T-helper 2 cell treated with Interferon-gamma antibody and Interleukin-4, amounts not matched to agents 5 μg/mL and 100 μg/mL, for 36 hours (primary cell): ENCODE measurements at regions not wholly inside any gene's neighbourhood (a gene's known extent, or its start where the extent isn't known, plus 50 kb on each side); places are given as distances from the start of the nearest gene placed in this dataset.

Source experiments
- DNase-seq: peaks from one replicate; pipeline ENCODE4 v3.0.0; 2021; ENCODE audit warnings: low spot score
- H3K27ac Mint-ChIP-seq: one replicate; pipeline ENCODE4 v1.8.0; 2021; ENCODE audit warnings: mild to moderate bottlenecking, mixed read lengths
- H3K27me3 Mint-ChIP-seq: one replicate; pipeline ENCODE4 v1.8.0; 2021; ENCODE audit warnings: low read depth, mixed read lengths
- H3K36me3 Mint-ChIP-seq: one replicate; pipeline ENCODE4 v1.8.0; 2021; ENCODE audit warnings: low read depth, mixed read lengths
- H3K4me1 Mint-ChIP-seq: one replicate; pipeline ENCODE4 v1.8.0; 2021; ENCODE audit warnings: low read depth, mixed read lengths
- H3K4me3 Mint-ChIP-seq: one replicate; pipeline ENCODE4 v1.8.0; 2022; ENCODE audit warnings: mild to moderate bottlenecking, moderate library complexity, mixed read lengths
- H3K9me3 Mint-ChIP-seq: one replicate; pipeline ENCODE4 v1.8.0; 2021; ENCODE audit warnings: mixed read lengths

DNA sequence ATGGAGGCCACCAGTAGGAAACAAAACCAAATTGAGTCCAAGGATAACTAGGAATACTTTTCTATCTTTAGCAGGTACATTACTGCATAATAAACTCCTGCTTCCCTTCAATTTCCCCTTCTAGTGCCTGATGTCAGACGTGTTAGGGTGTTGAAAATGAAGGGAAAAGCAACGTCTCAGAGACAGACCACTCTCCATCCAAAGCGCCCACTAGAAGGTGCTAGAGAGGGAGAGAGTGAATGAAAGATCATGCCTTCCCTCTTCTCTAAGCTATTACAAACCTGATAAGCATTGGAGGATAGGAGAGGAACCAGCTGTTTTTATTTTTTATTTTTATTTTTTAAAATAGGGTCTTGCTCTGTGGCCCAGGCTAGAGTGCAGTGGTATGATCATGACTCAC lies 64.1 kb downstream of the ZNF641 start:
- peaks cover 6% of the 10 kb centered on the region for H3K27me3 Mint-ChIP-seq
- DNase-seq = no peak
- H3K36me3 Mint-ChIP-seq = no peaks in the 10 kb centered on the region
- H3K4me3 Mint-ChIP-seq = no peak overlapping the region
- H3K4me1 Mint-ChIP-seq = peaks cover 6% of the 10 kb centered on the region
- peak overlapping the region; percentile 10 for H3K27ac Mint-ChIP-seq
- peaks cover 12% of the 10 kb centered on the region for H3K9me3 Mint-ChIP-seq

DNA sequence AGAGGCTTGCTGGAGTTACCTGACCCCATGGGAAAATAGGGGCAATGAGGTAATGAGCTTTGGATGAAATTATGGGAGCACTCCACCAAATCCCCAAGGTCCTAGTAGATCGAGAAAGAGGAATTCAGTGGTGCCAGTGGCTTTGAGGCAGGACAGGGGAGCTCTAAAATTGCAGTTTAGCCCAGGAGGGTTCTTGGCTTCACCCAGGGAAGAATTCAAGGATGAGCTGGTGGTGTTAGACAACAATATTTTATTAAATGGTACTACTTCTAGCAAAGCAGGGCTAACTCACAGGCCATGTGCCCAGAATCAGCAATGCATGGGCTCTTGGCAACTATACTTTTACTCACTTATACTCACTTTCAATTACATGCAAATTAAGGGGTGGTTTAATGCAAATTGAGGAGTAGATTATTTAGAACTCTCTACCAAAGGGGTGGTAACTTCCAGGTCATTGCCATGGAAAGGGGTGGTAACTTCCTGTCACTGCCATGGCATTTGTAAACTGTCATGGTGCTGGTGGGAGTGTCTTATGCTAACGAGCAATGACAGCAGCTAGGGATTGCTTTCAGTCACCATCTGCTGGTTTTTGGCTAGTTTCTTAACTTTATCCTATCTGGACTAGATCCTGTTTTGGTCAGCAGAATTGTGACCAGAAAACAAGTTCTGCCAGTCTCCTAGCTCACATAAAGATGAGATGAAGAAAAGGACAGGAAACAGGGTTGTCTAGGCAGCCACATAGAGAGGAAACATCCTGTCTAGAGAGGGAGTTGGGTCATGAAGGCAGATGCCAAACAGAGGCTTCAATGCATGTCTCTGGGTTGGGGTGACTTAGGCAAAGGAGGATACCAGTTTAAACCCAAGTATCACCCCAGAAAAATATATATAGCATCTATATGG lies 64.7 kb downstream of the ZNF641 start:
- Mint-ChIP-seq H3K27ac (peak overlapping the region; percentile 10), H3K4me3 (no peak overlapping the region), H3K4me1 (peaks cover 6% of the 10 kb centered on the region), H3K9me3 (peaks cover 12% of the 10 kb centered on the region), H3K36me3 (no peaks in the 10 kb centered on the region), H3K27me3 (peaks cover 5% of the 10 kb centered on the region)
- no peak for DNase-seq

DNA sequence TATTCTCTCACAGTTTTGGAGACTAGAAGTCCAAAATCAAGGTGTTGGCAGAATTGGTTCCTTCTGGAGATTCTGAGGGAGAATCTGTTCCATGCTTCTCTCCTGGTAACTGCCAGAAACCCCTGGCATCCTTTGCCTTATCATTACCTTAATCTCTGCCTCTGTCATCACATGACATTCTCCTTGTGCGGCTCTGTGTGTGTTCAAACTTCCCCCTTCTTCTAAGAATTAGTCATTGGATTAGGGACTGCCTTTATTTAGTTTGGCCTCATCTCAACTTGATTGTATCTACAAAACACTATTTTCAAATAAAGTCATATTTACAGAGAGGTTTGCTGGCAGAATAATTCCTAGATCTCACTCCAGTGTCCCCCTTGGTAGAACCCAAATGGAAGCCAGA lies 68.9 kb downstream of the ZNF641 start:
- H3K4me1 Mint-ChIP-seq = peaks cover 6% of the 10 kb centered on the region
- peaks cover 4% of the 10 kb centered on the region for H3K27me3 Mint-ChIP-seq
- H3K9me3 Mint-ChIP-seq = peaks cover 17% of the 10 kb centered on the region
- no peak overlapping the region for H3K4me3 Mint-ChIP-seq
- H3K27ac Mint-ChIP-seq = no peak overlapping the region
- DNase-seq = no peak
- no peaks in the 10 kb centered on the region for H3K36me3 Mint-ChIP-seq

DNA sequence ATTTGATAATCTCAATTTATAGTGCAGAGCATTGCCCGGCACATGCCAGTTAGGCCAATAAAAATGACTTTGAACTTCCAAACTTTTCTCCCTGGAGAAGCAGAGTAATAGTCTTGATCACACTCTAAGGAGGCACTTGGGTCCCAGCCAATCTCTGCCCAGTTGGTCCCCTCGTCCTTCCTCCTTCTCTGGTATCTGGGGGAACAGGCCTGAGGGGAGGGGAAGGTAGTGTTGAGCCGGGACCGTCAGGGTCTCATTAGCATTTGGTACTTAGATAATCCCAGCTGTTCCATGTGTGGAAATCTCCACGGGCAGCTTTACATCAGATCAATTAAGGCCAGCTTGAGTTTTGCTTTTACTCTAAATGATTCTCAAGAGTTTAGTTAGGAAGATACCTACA lies 70.1 kb downstream of the ZNF641 start:
- DNase-seq = no peak
- Mint-ChIP-seq H3K27me3 (peaks cover 4% of the 10 kb centered on the region), H3K27ac (no peak overlapping the region), H3K4me1 (no peaks in the 10 kb centered on the region), H3K36me3 (no peaks in the 10 kb centered on the region), H3K9me3 (peaks cover 15% of the 10 kb centered on the region), H3K4me3 (no peak overlapping the region)

DNA sequence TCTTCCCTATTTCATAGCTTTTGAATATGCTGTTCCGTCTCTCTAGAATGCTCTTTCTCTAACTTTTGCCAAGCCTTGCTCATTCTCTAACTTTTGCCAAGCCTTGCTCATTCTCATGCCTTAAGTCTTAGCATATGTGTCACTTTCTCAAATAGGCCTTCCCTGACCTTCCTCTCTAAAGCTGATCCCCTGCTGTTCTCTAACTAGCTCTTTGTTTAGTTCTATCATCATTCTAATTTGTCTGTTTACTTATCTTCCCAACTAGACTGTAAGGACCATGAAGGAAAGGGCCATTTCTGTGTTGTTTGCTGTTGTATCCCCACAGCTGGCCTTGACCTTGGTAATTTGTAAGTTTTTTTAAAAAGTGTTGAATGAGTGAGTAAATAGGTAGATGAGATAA lies 71.1 kb downstream of the ZNF641 start:
- H3K36me3 Mint-ChIP-seq = no peaks in the 10 kb centered on the region
- no peaks in the 10 kb centered on the region for H3K4me1 Mint-ChIP-seq

DNA sequence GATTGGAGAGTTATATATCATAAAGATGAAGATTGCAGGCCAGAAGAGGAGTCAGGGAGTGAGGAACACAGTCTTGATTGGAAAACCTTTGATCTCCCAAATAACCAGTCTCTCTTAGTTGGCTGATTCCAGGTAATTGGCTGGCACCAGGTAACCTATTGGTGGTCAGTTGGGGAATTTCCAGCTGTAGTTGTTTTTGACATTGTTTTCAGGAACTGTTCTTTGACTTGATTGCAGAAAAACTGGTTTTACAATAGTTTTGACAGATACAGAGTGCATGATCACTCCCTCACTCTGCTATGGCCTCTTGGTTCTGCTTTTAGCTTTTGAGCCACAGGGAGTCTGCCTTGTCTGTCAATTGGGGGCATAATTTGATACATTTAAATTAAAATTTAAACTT lies 71.6 kb downstream of the ZNF641 start:
- no peak for DNase-seq
- H3K9me3 Mint-ChIP-seq = peaks cover 17% of the 10 kb centered on the region
- H3K4me1 Mint-ChIP-seq = no peaks in the 10 kb centered on the region
- H3K4me3 Mint-ChIP-seq = no peak overlapping the region
- H3K36me3 Mint-ChIP-seq = no peaks in the 10 kb centered on the region
- no peak overlapping the region for H3K27ac Mint-ChIP-seq
- H3K27me3 Mint-ChIP-seq = peaks cover 6% of the 10 kb centered on the region

More for the DNA sequence above, 71.1 kb downstream of the ZNF641 start:
- Mint-ChIP-seq H3K27ac (no peak overlapping the region), H3K4me3 (no peak overlapping the region), H3K9me3 (peaks cover 17% of the 10 kb centered on the region), H3K27me3 (peaks cover 6% of the 10 kb centered on the region)
- DNase-seq = no peak

DNA sequence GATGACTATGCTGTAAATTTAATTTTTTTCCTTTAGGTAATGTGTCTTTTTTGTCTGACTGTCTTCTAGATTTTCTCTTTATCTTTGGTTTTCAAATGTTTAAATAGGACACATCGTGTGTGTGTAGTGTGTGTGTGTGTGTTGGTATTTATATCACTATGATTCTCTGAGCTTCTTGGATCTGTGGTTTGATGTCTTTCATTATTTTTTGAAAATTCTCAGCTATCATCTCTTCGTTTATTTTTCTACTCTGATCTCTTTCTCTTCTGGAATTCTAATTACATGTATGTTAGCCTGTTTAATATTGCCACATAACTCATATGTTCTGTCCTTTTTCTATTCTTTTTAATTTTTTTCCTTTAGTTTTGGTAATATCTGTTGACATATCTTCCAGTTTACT lies 73.5 kb upstream of the OR10AD1 start:
- H3K4me1 Mint-ChIP-seq = no peaks in the 10 kb centered on the region
- no peak overlapping the region for H3K4me3 Mint-ChIP-seq
- DNase-seq = no peak
- H3K36me3 Mint-ChIP-seq = no peaks in the 10 kb centered on the region
- H3K9me3 Mint-ChIP-seq = peaks cover 20% of the 10 kb centered on the region
- peaks cover 8% of the 10 kb centered on the region for H3K27me3 Mint-ChIP-seq
- H3K27ac Mint-ChIP-seq = no peak overlapping the region

DNA sequence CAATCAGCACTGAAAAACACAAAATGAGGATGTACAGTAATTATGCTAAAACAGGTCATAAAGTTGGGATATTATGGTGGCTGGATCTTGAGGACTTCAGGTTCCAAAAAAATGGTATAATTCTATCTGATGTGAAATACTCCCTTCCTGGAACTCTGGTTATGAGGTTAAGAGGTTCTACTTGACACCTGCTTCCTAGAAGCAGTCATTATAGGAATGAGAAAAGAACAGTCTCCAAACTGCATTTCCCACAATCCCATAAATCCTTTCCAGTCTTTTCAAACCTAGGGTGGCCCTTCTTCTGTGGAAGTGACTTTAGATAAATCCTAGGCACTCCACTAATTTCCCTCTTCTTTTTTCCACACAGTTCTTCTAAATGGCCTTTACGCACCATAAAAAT lies 63.7 kb upstream of the OR10AD1 start:
- H3K27me3 Mint-ChIP-seq = peaks cover 13% of the 10 kb centered on the region
- no peak overlapping the region for H3K4me3 Mint-ChIP-seq
- no peaks in the 10 kb centered on the region for H3K4me1 Mint-ChIP-seq
- no peaks in the 10 kb centered on the region for H3K9me3 Mint-ChIP-seq
- no peak for DNase-seq
- H3K36me3 Mint-ChIP-seq = no peaks in the 10 kb centered on the region
- no peak overlapping the region for H3K27ac Mint-ChIP-seq

DNA sequence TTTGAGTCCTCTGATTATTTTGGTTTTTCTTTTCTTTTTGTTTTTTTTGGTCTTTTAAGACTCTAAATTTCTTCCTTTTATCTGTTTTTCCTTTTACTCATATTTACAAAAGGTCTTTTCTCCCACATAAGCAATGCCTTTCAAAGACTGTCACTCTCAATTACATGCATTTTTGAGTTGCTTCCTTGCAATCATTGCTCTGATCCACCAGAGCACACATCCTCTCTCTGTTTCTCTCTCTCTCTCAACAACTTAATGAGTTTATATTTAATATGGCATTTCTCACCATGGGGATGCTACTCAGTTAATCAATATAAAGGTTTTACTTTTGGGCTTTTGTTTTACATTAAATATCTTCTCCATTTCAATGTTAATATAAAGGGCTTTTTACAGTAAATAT lies 62.7 kb upstream of the OR10AD1 start:
- H3K4me1 Mint-ChIP-seq = no peaks in the 10 kb centered on the region
- no peak overlapping the region for H3K4me3 Mint-ChIP-seq
- peaks cover 11% of the 10 kb centered on the region for H3K27me3 Mint-ChIP-seq
- H3K36me3 Mint-ChIP-seq = no peaks in the 10 kb centered on the region
- DNase-seq = no peak
- no peaks in the 10 kb centered on the region for H3K9me3 Mint-ChIP-seq
- H3K27ac Mint-ChIP-seq = no peak overlapping the region

DNA sequence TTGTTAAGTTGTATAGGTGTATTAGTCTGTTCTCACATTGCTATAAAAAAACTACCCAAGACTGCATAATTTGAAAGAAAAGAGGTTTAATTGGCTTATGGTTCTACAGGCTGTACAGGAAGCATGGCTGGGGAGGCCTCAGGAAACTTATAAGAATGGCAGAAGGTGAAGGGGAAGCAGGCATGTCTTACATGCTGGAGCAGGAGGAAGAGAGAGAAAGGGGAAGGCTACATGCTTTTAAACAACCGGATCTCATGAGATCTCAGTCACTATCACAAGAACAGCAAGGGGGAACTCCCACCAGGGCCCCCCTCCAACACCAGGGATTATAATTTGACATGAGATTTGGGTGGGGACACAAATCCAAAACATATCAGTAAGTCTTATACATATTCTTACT lies 60.5 kb upstream of the OR10AD1 start:
- H3K4me3 Mint-ChIP-seq = no peak overlapping the region
- H3K27ac Mint-ChIP-seq = no peak overlapping the region
- H3K36me3 Mint-ChIP-seq = no peaks in the 10 kb centered on the region
- H3K27me3 Mint-ChIP-seq = peaks cover 11% of the 10 kb centered on the region
- no peaks in the 10 kb centered on the region for H3K9me3 Mint-ChIP-seq
- no peaks in the 10 kb centered on the region for H3K4me1 Mint-ChIP-seq
- no peak for DNase-seq

DNA sequence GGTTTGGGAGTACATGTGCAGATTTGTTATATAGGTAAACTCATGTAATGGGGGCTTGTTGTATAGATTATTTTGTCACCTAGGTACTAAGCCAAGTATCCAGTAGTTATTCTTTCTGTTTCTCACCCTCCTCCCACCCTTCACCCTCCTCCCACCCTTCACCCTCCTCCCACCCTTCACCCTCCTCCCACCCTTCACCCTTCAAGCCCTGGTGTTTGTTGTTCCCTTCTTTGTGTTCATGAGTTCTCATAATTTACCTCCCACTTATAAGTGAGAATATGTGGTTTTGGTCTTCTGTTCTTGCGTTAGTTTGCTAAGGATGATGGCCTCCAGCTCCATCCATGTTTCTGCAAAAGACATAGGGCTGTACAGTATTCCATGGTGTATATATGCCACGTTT lies 58.7 kb upstream of the OR10AD1 start:
- Mint-ChIP-seq H3K9me3 (no peaks in the 10 kb centered on the region), H3K27ac (no peak overlapping the region), H3K27me3 (peaks cover 11% of the 10 kb centered on the region), H3K36me3 (no peaks in the 10 kb centered on the region), H3K4me1 (no peaks in the 10 kb centered on the region), H3K4me3 (no peak overlapping the region)
- DNase-seq = no peak
